ENCODE measurements at regions not wholly inside any gene's neighbourhood (a gene's known extent, or its start where the extent isn't known, plus 50 kb on each side); places are given as distances from the start of the nearest gene placed in this dataset.
A peak's percentile ranks its signal among the peaks of the same experiment; 100 is the strongest.

DNA sequence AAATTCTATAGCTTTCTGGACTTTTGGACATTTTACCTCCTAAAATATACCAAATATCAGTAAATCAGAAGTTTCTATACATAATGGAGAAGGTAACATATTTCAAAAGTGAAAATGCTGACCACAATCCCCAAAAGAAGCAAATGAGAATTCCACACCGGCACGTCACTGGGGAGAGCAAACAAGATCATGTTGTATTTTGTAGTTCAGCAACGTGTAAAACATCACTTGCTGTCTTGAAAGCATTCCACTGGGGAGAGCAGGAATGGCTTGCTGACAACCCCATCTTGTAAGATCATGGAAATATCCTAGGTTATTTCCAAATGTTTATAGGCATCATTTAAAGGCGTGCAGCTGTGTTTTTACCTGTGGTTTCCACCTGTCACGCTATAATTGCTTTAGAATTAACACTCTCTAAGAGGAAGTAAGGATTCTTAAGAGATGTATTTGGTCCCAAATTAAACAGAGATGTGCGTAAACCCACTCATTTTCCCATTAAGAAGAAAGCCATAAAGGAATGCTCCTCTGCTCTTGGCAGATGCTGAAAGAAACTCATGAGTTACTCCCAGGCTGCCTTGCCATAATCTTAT lies 397.1 kb upstream of the POT1 start:
- TF ChIP-seq FOXM1 (IDR thresholded peaks at IDR 0.05; ENCODE audit: borderline replicate concordance, low read depth), result no peak
- TF ChIP-seq, protein P1, sequence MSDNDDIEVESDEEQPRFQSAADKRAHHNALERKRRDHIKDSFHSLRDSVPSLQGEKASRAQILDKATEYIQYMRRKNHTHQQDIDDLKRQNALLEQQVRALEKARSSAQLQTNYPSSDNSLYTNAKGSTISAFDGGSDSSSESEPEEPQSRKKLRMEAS (IDR thresholded peaks at IDR 0.05), result no peak
- no peak for TF ChIP-seq TEAD4 (IDR thresholded peaks at IDR 0.05)
- no peak for TF ChIP-seq TCF12 (IDR thresholded peaks at IDR 0.05; ENCODE audit: low read depth)
- TF ChIP-seq EGR1 (IDR thresholded peaks at IDR 0.05), result no peak
- no peak for TF ChIP-seq EP300 (IDR thresholded peaks at IDR 0.05; ENCODE audit: borderline replicate concordance)
- TF ChIP-seq ZBTB7A (IDR thresholded peaks at IDR 0.05; ENCODE audit: low read depth), result no peak
- TF ChIP-seq CREB1 (IDR thresholded peaks at IDR 0.05; ENCODE audit: low read depth), result no peak
- TF ChIP-seq, protein P2, sequence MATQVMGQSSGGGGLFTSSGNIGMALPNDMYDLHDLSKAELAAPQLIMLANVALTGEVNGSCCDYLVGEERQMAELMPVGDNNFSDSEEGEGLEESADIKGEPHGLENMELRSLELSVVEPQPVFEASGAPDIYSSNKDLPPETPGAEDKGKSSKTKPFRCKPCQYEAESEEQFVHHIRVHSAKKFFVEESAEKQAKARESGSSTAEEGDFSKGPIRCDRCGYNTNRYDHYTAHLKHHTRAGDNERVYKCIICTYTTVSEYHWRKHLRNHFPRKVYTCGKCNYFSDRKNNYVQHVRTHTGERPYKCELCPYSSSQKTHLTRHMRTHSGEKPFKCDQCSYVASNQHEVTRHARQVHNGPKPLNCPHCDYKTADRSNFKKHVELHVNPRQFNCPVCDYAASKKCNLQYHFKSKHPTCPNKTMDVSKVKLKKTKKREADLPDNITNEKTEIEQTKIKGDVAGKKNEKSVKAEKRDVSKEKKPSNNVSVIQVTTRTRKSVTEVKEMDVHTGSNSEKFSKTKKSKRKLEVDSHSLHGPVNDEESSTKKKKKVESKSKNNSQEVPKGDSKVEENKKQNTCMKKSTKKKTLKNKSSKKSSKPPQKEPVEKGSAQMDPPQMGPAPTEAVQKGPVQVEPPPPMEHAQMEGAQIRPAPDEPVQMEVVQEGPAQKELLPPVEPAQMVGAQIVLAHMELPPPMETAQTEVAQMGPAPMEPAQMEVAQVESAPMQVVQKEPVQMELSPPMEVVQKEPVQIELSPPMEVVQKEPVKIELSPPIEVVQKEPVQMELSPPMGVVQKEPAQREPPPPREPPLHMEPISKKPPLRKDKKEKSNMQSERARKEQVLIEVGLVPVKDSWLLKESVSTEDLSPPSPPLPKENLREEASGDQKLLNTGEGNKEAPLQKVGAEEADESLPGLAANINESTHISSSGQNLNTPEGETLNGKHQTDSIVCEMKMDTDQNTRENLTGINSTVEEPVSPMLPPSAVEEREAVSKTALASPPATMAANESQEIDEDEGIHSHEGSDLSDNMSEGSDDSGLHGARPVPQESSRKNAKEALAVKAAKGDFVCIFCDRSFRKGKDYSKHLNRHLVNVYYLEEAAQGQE (IDR thresholded peaks at IDR 0.05; ENCODE audit: low read depth), result no peak
- TF ChIP-seq NFIC (IDR thresholded peaks at IDR 0.05), result no peak
- no peak for TF ChIP-seq CEBPB (IDR thresholded peaks at IDR 0.05)
- no peak for TF ChIP-seq TAF1 (IDR thresholded peaks at IDR 0.05; ENCODE audit: low read depth)
- no peak for TF ChIP-seq YY1 (IDR thresholded peaks at IDR 0.05; ENCODE audit: low read depth)

DNA sequence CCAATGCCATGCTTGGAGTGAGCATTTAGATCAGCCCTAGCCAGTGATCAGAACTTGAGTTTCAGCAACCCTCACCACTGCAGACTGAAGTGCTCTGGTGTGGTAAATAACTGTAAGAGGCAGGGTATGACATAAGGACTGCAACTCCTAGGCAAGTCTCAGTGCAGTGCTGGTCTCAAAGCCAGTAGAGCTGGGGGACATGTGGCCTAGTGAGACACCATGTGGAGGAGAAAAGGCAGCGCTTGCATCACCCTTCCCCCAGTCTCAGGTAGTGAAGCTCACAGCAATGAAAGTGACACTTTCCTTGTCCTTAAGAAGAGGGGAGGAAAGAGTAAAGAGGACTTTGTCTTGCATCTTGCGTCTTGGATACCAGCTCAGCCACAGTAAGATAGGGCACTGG lies 386.8 kb upstream of the POT1 start:
- TF ChIP-seq YY1 (IDR thresholded peaks at IDR 0.05; ENCODE audit: low read depth) (no peak), RAD21 (IDR thresholded peaks at IDR 0.05; ENCODE audit: low read depth) (peak; percentile 78)

GRCh38 chr7:125299003-125299765 lies 369.6 kb upstream of the POT1 start:
- no peak for TF ChIP-seq RAD21 (IDR thresholded peaks at IDR 0.05; ENCODE audit: low read depth)
- no peak for TF ChIP-seq CREB1 (IDR thresholded peaks at IDR 0.05; ENCODE audit: low read depth)
- TF ChIP-seq EP300 (IDR thresholded peaks at IDR 0.05; ENCODE audit: borderline replicate concordance), result no peak
- TF ChIP-seq TEAD4 (IDR thresholded peaks at IDR 0.05), result no peak

GRCh38 chr7:125279961-125280360 lies 350.3 kb upstream of the POT1 start:
- no peak for TF ChIP-seq TEAD4 (IDR thresholded peaks at IDR 0.05)
- TF ChIP-seq CEBPB (IDR thresholded peaks at IDR 0.05), result no peak
- TF ChIP-seq YY1 (IDR thresholded peaks at IDR 0.05; ENCODE audit: low read depth), result no peak

DNA sequence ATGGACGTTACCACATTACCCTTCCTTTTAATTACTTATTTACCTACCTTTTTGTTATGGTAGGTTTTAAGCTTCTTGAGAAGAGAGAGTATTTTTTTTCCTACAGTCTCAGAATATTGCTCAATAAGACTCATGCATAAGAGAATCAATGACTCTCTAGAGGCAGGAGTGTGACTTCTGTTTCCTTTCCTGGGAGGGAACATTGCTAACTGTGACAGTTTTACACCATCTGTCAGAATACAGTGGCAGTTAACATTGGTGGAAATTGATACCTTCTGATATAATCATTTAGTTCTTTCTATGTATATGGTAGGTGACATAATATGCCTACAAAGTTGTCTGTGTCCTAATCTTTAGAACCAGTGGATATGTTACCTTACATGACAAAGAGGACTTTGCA lies 348.7 kb upstream of the POT1 start:
- no peak for TF ChIP-seq EP300 (IDR thresholded peaks at IDR 0.05; ENCODE audit: borderline replicate concordance)
- TF ChIP-seq, protein P2 (IDR thresholded peaks at IDR 0.05; ENCODE audit: low read depth), result no peak
- no peak for TF ChIP-seq CREB1 (IDR thresholded peaks at IDR 0.05; ENCODE audit: low read depth)
- TF ChIP-seq ZBTB7A (IDR thresholded peaks at IDR 0.05; ENCODE audit: low read depth), result no peak
- no peak for TF ChIP-seq NFIC (IDR thresholded peaks at IDR 0.05)
- no peak for TF ChIP-seq RAD21 (IDR thresholded peaks at IDR 0.05; ENCODE audit: low read depth)
- no peak for TF ChIP-seq CEBPB (IDR thresholded peaks at IDR 0.05)
- TF ChIP-seq EGR1 (IDR thresholded peaks at IDR 0.05), result no peak
- TF ChIP-seq FOXM1 (IDR thresholded peaks at IDR 0.05; ENCODE audit: borderline replicate concordance, low read depth), result no peak

GRCh38 chr7:125257617-125258016 lies 328.0 kb upstream of the POT1 start:
- no peak for TF ChIP-seq ZBTB7A (IDR thresholded peaks at IDR 0.05; ENCODE audit: low read depth)
- no peak for TF ChIP-seq TEAD4 (IDR thresholded peaks at IDR 0.05)
- no peak for TF ChIP-seq NFIC (IDR thresholded peaks at IDR 0.05)
- no peak for TF ChIP-seq CREB1 (IDR thresholded peaks at IDR 0.05; ENCODE audit: low read depth)

GRCh38 chr7:125256446-125256845 lies 326.8 kb upstream of the POT1 start:
- TF ChIP-seq YY1 (IDR thresholded peaks at IDR 0.05; ENCODE audit: low read depth), result no peak
- TF ChIP-seq, protein P3, sequence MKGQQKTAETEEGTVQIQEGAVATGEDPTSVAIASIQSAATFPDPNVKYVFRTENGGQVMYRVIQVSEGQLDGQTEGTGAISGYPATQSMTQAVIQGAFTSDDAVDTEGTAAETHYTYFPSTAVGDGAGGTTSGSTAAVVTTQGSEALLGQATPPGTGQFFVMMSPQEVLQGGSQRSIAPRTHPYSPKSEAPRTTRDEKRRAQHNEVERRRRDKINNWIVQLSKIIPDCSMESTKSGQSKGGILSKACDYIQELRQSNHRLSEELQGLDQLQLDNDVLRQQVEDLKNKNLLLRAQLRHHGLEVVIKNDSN (IDR thresholded peaks at IDR 0.05), result no peak
- no peak for TF ChIP-seq EGR1 (IDR thresholded peaks at IDR 0.05)
- no peak for TF ChIP-seq CEBPB (IDR thresholded peaks at IDR 0.05)
- TF ChIP-seq, protein P1 (IDR thresholded peaks at IDR 0.05), result no peak
- TF ChIP-seq RAD21 (IDR thresholded peaks at IDR 0.05; ENCODE audit: low read depth), result no peak
- no peak for TF ChIP-seq FOXM1 (IDR thresholded peaks at IDR 0.05; ENCODE audit: borderline replicate concordance, low read depth)

All from Ishikawa (cell line).